ENCODE measurements at regions not wholly inside any gene's neighbourhood (a gene's known extent, or its start where the extent isn't known, plus 50 kb on each side); places are given as distances from the start of the nearest gene placed in this dataset.

- peak; percentile 96 for DNase-seq (ENCODE audit: low read depth)
Observed at GRCh38 chr6:139597771-139598755, 223.6 kb upstream of the CITED2 start.

GRCh38 chr6:139597087-139597763 is 222.8 kb upstream of the CITED2 start:
- no peak for DNase-seq (ENCODE audit: low read depth)

DNA sequence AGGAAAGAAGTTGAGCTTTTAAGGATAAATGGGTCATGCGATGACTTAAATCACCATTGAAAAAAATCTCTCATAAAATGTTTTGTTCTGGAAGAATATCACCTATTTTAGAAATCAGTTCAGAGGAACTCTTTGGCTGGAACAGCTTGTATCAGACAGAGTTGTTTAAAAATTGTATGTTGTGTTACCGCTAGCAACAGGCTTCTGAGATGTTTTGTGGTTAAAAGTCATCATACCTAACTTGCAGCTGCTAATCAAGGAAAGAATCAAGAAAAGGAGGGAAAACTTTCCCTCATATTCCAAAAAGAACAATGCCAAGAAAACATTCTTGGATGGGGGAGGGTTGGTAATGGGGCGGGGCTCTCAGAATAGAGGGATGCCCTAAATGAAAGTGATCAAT is 220.7 kb upstream of the CITED2 start:
- DNase-seq (ENCODE audit: low read depth): no peak

- DNase-seq (ENCODE audit: low read depth): no peak
Observed at GRCh38 chr6:139594333-139594965, 220.0 kb upstream of the CITED2 start.

DNA sequence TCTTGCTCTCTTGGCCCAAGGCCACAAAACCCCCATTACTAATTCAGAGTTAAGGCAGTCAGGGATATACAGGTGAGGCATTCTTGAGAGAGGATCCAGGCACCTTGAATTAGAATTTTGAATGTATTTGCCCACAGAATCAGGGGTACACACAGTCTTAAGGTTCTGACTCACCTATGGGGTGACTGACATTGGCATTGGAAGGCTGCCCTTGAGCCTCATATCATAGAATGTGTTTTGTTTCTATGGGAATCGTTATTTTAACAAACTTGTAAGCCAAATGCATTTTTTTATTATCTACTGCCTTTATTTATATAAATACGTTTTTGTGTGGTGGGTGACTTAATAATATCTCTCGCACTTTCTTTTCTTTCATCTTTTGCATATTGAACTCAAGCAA is 218.6 kb upstream of the CITED2 start:
- no peak for DNase-seq (ENCODE audit: low read depth)

- no peak for DNase-seq (ENCODE audit: low read depth)
Observed at GRCh38 chr6:139592011-139592410, 217.6 kb upstream of the CITED2 start.

DNA sequence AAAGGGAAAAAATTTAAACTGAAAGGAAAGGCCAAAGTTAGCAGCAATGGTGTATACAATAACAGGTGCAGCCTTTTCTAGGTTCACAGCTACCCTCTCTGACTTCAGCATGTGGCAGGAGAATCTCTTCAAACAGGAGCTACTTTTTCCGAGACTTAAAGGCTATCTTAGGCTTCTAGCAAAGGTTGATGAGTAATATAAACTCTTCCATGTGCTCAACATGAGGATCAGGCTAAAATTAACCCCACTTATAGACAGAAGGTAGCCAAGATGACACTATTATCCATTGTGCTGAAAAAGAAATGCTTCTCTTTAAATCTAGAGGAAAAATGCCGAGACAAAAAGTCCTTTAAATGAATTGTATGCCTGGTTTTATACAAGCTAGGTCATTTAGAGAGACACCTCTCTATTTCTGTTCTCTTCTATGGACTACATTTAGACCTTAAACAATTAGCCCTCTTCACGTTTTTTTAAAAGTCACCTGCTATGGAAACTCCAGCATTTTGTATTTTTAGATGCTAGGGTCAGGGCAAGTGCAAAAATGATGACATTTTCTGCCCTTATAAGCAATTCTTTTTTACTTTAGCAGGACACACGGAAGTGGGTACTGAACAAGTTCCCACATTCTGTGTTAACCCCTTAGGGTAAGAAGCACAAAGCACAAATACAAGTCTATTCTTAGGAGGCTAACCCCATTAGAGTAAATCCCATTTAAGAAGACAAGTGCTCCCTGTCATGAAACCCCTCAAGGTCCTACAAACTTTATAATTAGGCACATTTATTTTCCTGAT is 216.8 kb upstream of the CITED2 start:
- no peak for DNase-seq (ENCODE audit: low read depth)

DNA sequence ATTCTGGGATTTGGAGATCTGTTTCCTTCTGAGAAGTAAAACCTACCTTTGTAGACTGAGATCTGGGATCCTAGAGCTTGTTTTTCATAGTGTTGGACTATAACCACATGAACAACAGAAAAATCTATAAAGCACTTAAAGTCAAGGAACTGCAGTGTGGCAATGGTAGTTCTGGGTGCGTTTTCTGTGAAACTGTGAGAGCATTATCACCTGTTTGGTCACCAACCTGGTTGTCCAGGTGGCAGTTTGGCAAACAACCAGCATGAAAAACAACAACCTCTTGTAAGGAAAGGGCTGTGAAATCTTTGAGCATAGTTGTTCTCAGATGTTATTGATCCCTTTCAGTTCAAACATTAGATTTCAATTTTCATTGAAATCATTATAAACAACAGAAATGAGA is 215.8 kb upstream of the CITED2 start:
- DNase-seq (ENCODE audit: low read depth): no peak

- DNase-seq (ENCODE audit: low read depth): peak; percentile 57
Observed at GRCh38 chr6:139588734-139589593, 214.5 kb upstream of the CITED2 start.

DNA sequence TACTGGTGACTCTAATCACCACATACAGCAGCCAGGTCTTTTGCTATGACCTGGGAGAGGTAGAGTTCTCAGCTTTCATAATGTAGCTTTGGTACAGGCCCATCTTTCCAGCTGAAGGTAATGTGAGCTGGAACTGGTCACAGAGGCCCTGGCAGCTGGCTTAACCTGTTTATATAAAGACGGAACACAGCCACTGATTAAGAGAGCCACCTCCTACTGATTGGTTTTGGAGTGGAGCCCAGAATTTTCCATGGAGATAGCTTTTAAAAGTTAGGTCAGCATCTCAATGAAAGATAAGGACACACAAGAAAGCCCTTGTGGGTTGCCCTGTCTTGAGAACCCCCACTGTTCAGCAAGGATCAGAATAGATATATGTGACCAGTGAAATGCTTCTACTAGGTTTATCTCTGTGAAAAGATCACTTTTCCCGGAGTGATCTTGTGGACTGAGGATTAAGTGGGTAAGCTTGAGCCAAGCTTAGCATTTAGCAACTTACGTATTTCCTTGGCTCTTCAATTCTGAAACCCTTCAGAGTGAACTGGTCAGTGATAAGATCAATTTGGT is 213.7 kb upstream of the CITED2 start:
- DNase-seq (ENCODE audit: low read depth): no peak

DNA sequence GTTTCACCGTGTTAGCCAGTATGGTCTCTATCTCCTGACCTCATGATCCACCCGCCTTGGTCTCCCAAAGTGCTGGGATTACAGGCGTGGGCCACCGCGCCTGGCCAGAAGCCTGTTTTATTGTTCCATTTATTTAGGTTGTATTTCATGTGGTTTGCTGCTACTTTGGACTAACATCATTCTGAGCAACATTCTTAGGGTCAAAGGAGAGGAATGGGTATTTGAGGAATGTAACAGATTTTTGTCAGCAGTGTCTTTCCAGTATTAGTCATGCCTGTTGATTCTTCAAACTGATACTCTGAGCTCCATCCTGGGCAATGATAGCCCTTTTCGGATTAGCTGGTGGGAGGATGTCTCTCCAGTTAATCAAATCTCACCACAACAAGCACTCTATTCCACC is 213.0 kb upstream of the CITED2 start:
- peak; percentile 89 for DNase-seq (ENCODE audit: low read depth)

DNA sequence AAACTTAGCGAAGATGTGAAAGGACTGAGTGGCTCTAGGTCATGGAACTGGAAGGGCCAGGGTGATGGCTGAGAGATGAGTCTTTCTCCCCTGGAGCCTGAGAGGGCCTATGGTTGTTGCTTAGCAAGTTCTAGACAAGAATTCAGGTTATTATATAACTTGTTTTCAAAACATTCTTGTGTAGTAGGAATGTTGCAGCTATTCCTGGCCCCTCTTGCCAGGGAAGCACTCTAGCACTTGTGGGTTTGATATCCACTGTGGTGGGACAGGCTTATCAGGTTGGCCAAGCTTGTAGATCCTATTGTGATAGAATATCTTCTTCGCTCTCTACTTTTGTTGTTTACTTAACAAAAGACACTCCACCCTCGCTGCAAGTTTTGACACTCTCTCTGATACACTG is 211.8 kb upstream of the CITED2 start:
- no peak for DNase-seq (ENCODE audit: low read depth)

DNA sequence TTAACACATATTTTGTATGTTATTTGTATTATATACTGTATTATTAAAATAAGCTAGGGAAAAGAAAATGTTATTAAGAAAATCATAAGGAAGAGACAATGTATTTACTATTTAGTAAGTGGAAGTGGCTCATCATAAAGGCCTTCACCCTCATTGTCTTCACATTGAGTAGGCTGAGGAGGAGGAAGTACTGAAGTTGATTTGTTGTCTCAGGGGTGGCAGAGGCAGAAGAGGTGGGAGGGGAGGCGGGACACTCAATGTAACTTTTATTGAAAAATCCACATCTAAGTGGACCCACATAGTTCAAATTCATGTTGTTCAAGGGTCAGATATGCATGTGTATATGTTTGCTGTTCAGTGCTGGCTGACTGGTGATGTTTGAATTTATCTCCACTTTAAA is 210.2 kb upstream of the CITED2 start:
- DNase-seq (ENCODE audit: low read depth): no peak

- no peak for DNase-seq (ENCODE audit: low read depth)
Observed at GRCh38 chr6:139583420-139583819, 209.0 kb upstream of the CITED2 start.

DNA sequence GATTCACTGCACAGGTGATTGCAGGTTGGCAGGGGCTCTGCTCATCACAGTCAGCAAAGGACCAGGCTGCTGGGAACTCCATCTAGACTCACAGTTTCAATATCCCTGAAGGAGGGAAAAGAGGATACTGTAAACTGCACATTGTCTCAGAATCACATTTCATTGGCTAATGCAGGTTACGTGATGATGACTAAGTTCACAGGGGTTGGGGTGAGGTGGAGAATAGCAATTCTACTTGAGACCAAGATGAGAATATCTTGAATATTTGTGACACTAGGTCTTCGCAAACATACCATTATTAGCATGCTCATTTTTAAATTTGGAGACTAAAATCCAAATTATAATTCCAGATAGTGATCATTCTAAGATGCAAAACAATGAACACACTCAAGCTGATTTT is 208.5 kb upstream of the CITED2 start:
- DNase-seq (ENCODE audit: low read depth): no peak

- no peak for DNase-seq (ENCODE audit: low read depth)
Observed at GRCh38 chr6:139581485-139581865, 207.0 kb upstream of the CITED2 start.

GRCh38 chr6:139580592-139581484 is 206.4 kb upstream of the CITED2 start:
- DNase-seq (ENCODE audit: low read depth): no peak

DNA sequence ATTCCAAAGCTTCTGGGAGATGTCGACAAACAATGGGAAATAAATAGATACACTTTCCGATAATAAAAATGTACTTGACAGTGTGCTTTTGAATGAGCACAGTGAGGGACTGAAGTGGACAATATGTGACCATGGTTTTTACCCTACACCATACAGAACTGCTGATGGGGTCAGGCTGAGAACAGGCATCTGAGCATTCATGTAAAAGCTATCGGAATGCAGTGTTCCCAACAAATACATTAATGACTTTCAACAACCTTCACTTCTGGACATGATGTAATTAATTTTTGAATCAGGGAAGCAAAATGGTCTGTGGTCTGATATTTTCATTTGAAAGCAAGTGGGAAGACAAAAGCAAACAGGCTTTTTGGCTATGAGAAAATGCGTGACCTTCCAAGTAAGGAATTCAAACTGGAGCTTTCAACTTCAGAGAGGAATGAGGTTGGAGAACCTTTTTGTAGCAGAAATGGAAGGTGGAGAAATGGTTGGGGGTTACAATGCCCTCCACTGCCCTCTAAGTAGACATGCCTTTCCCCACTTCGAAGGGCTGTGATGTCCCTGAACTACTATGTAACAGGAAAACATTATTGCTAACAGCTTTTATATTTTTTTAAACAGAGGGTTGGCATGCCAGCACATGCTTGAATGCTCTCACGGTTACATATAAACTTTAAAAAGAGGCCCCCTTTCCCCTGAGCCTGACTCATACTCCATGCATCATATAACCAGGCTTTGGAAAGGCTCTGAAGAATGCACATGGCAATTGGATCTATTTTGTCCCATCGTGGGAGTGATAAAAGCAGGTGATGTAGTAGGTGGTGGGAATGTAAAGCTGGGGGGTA is 203.5 kb upstream of the CITED2 start:
- DNase-seq (ENCODE audit: low read depth): peak; percentile 65
